ENCODE measurements at regions not wholly inside any gene's neighbourhood (a gene's known extent, or its start where the extent isn't known, plus 50 kb on each side); places are given as distances from the start of the nearest gene placed in this dataset.

GRCh38 chr15:38638126-38638525 is 73.5 kb upstream of the RASGRP1 start:
- TF ChIP-seq, protein P1, sequence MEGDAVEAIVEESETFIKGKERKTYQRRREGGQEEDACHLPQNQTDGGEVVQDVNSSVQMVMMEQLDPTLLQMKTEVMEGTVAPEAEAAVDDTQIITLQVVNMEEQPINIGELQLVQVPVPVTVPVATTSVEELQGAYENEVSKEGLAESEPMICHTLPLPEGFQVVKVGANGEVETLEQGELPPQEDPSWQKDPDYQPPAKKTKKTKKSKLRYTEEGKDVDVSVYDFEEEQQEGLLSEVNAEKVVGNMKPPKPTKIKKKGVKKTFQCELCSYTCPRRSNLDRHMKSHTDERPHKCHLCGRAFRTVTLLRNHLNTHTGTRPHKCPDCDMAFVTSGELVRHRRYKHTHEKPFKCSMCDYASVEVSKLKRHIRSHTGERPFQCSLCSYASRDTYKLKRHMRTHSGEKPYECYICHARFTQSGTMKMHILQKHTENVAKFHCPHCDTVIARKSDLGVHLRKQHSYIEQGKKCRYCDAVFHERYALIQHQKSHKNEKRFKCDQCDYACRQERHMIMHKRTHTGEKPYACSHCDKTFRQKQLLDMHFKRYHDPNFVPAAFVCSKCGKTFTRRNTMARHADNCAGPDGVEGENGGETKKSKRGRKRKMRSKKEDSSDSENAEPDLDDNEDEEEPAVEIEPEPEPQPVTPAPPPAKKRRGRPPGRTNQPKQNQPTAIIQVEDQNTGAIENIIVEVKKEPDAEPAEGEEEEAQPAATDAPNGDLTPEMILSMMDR (IDR thresholded peaks at IDR 0.05; ENCODE audit: insufficient read depth, low read depth, low read length): no peak
- no peak for TF ChIP-seq EZH2 (IDR thresholded peaks at IDR 0.05; ENCODE audit: insufficient read depth, low read length)
